KOPT-K1 (cell line): ENCODE measurements at regions not wholly inside any gene's neighbourhood (a gene's known extent, or its start where the extent isn't known, plus 50 kb on each side); places are given as distances from the start of the nearest gene placed in this dataset.

Experiments
- H3K27ac ChIP-seq: fragments of 200-600 bp; sonication (generic); 2 replicates; pipeline ENCODE4 v1.5.1; 2016; ENCODE audit warnings: antibody characterized with exemption, mild to moderate bottlenecking, low read depth, low read length; ENCODE audit not compliant: poor library complexity, severe bottlenecking
- H3K36me3 ChIP-seq: fragments of 200-600 bp; sonication (generic); 2 replicates; pipeline ENCODE4 v1.5.1; 2017; ENCODE audit warnings: antibody characterized with exemption, mild to moderate bottlenecking, low read length, moderate library complexity; ENCODE audit not compliant: insufficient read depth
- H3K9me3 ChIP-seq: fragments of 200-600 bp; sonication (generic); 2 replicates; pipeline ENCODE4 v1.5.1; 2017; ENCODE audit warnings: antibody characterized with exemption, low read length, mild to moderate bottlenecking; ENCODE audit not compliant: insufficient read depth, poor library complexity, severe bottlenecking

- peak overlapping the region; percentile 85 for H3K27ac ChIP-seq
- no peaks in the 10 kb centered on the region for H3K36me3 ChIP-seq
- no peaks in the 10 kb centered on the region for H3K9me3 ChIP-seq
Observed at GRCh38 chr5:40405230-40405629, 274.5 kb upstream of the PTGER4 start.

- Histone ChIP-seq H3K36me3 (no peaks in the 10 kb centered on the region), H3K9me3 (no peaks in the 10 kb centered on the region), H3K27ac (peak overlapping the region; percentile 85)
Observed at GRCh38 chr5:40404613-40405012, 275.1 kb upstream of the PTGER4 start.

GRCh38 chr5:40402007-40402364, 277.7 kb upstream of the PTGER4 start:
- peak overlapping the region; percentile 20 for H3K27ac ChIP-seq
- no peaks in the 10 kb centered on the region for H3K9me3 ChIP-seq

GRCh38 chr5:40401284-40402006, 278.3 kb upstream of the PTGER4 start:
- no peaks in the 10 kb centered on the region for H3K9me3 ChIP-seq
- no peaks in the 10 kb centered on the region for H3K36me3 ChIP-seq
- H3K27ac ChIP-seq = peak overlapping the region; percentile 20

More at GRCh38 chr5:40402007-40402364, 277.7 kb upstream of the PTGER4 start:
- H3K36me3 ChIP-seq = no peaks in the 10 kb centered on the region

- Histone ChIP-seq H3K27ac (no peak overlapping the region), H3K36me3 (no peaks in the 10 kb centered on the region), H3K9me3 (no peaks in the 10 kb centered on the region)
Observed at GRCh38 chr5:40400245-40400644, 279.5 kb upstream of the PTGER4 start.

- Histone ChIP-seq H3K36me3 (no peaks in the 10 kb centered on the region), H3K9me3 (no peaks in the 10 kb centered on the region), H3K27ac (no peak overlapping the region)
Observed at GRCh38 chr5:40399349-40399748, 280.4 kb upstream of the PTGER4 start.

GRCh38 chr5:40397976-40398375, 281.7 kb upstream of the PTGER4 start:
- H3K27ac ChIP-seq = no peak overlapping the region
- no peaks in the 10 kb centered on the region for H3K36me3 ChIP-seq
- H3K9me3 ChIP-seq = no peaks in the 10 kb centered on the region

- no peak overlapping the region for H3K27ac ChIP-seq
- no peaks in the 10 kb centered on the region for H3K36me3 ChIP-seq
- no peaks in the 10 kb centered on the region for H3K9me3 ChIP-seq
Observed at GRCh38 chr5:40397091-40397490, 282.6 kb upstream of the PTGER4 start.

GRCh38 chr5:40396317-40396716, 283.4 kb upstream of the PTGER4 start:
- H3K27ac ChIP-seq = no peak overlapping the region
- H3K36me3 ChIP-seq = no peaks in the 10 kb centered on the region
- no peaks in the 10 kb centered on the region for H3K9me3 ChIP-seq

- Histone ChIP-seq H3K36me3 (no peaks in the 10 kb centered on the region), H3K27ac (no peak overlapping the region), H3K9me3 (no peaks in the 10 kb centered on the region)
Observed at GRCh38 chr5:40395251-40395650, 284.5 kb upstream of the PTGER4 start.

GRCh38 chr5:40394698-40395097, 285.0 kb upstream of the PTGER4 start:
- no peaks in the 10 kb centered on the region for H3K36me3 ChIP-seq
- H3K9me3 ChIP-seq = no peaks in the 10 kb centered on the region
- no peak overlapping the region for H3K27ac ChIP-seq

GRCh38 chr5:40391642-40392041, 288.1 kb upstream of the PTGER4 start:
- Histone ChIP-seq H3K27ac (no peak overlapping the region), H3K9me3 (no peaks in the 10 kb centered on the region), H3K36me3 (no peaks in the 10 kb centered on the region)

GRCh38 chr5:40390281-40391149, 289.2 kb upstream of the PTGER4 start:
- H3K36me3 ChIP-seq = no peaks in the 10 kb centered on the region
- H3K9me3 ChIP-seq = no peaks in the 10 kb centered on the region
- peak overlapping the region; percentile 18 for H3K27ac ChIP-seq

- H3K36me3 ChIP-seq = no peaks in the 10 kb centered on the region
- H3K9me3 ChIP-seq = no peaks in the 10 kb centered on the region
- H3K27ac ChIP-seq = peak overlapping the region; percentile 18
Observed at GRCh38 chr5:40389591-40389990, 290.1 kb upstream of the PTGER4 start.

GRCh38 chr5:40386289-40386688, 293.4 kb upstream of the PTGER4 start:
- H3K27ac ChIP-seq = peak overlapping the region; percentile 62
- no peaks in the 10 kb centered on the region for H3K36me3 ChIP-seq
- H3K9me3 ChIP-seq = no peaks in the 10 kb centered on the region
